CD4-positive, alpha-beta T cell (primary cell): ENCODE measurements at regions not wholly inside any gene's neighbourhood (a gene's known extent, or its start where the extent isn't known, plus 50 kb on each side); places are given as distances from the start of the nearest gene placed in this dataset.
"Not testable (repeated sequence)": the region's sequence is repeated elsewhere in the genome, so short reads cannot be mapped to it uniquely, and the experiment has no call there.

Experiments used
- ATAC-seq: fragments of 200-7000 bp; cut with Tn5 transposase; one replicate; pipeline ENCODE4 v1.10.0; 2022; ENCODE audit warnings: mild to moderate bottlenecking; ENCODE audit not compliant: poor library complexity
- CTCF ChIA-PET: fragments of 350-600 bp; sonication (Branson Sonifier 250); formaldehyde crosslinking; loops from one replicate; lab custom pipeline; 2021; ENCODE audit warnings: antibody characterized with exemption, inconsistent platforms; lab: Charles Lee
- POLR2A ChIA-PET: fragments of 350-600 bp; sonication (Branson Sonifier 250); formaldehyde crosslinking; loops from one replicate; lab custom pipeline; 2021; ENCODE audit warnings: antibody characterized with exemption, inconsistent platforms; lab: Charles Lee
- DNase-seq, 14 experiments: peaks; one replicate each; pipeline ENCODE4 v3.0.0-alpha.2; 2013 to 2020; ENCODE audit warnings: mixed read lengths in 2 of 14
- H3K27ac ChIP-seq, 2 donors: one replicate each; pipeline versions ENCODE4 v1.5.1 to v1.7.0; 2013; ENCODE audit warnings: low read length in 2 of 2, low read depth in 1 of 2, mild to moderate bottlenecking in 1 of 2
- H3K27me3 ChIP-seq, 2 experiments: 1 replicate in 1 of 2; 2 replicates in 1 of 2; pipeline versions ENCODE4 v1.6.1 to v1.7.0; 2013; ENCODE audit warnings: low read length in 2 of 2, control low read depth in 1 of 2, mild to moderate bottlenecking in 1 of 2, moderate library complexity in 1 of 2; ENCODE audit not compliant: insufficient read depth in 2 of 2, control insufficient read depth in 1 of 2
- H3K36me3 ChIP-seq: one replicate; pipeline ENCODE4 v1.6.1; 2013; ENCODE audit warnings: low read length, control low read depth; ENCODE audit not compliant: insufficient read depth
- H3K4me1 ChIP-seq: one replicate; pipeline ENCODE4 v1.6.1; 2013; ENCODE audit warnings: low read length, control low read depth; ENCODE audit not compliant: insufficient read depth
- H3K4me3 ChIP-seq: one replicate; pipeline ENCODE4 v1.5.1; 2013; ENCODE audit warnings: mild to moderate bottlenecking, low read length, moderate library complexity
- H3K9me3 ChIP-seq, 2 experiments: 1 replicate in 1 of 2; 2 replicates in 1 of 2; pipeline versions ENCODE4 v1.6.1 to v1.7.0; 2013; ENCODE audit warnings: low read length in 2 of 2, mild to moderate bottlenecking in 2 of 2, control low read depth in 1 of 2, moderate library complexity in 1 of 2; ENCODE audit not compliant: control insufficient read depth in 1 of 2, insufficient read depth in 1 of 2
- H3K27ac Mint-ChIP-seq: one replicate; pipeline ENCODE4 v1.8.0; 2020; ENCODE audit warnings: mixed read lengths
- H3K27me3 Mint-ChIP-seq: one replicate; pipeline ENCODE4 v1.8.0; 2021; ENCODE audit warnings: mixed read lengths
- H3K36me3 Mint-ChIP-seq: one replicate; pipeline ENCODE4 v1.8.0; 2021; ENCODE audit warnings: low read depth, mixed read lengths
- H3K4me1 Mint-ChIP-seq: one replicate; pipeline ENCODE4 v1.8.0; 2021; ENCODE audit warnings: low read depth, mixed read lengths
- H3K4me3 Mint-ChIP-seq: one replicate; pipeline ENCODE4 v1.8.0; 2020; ENCODE audit warnings: mild to moderate bottlenecking, mixed read lengths
- H3K9me3 Mint-ChIP-seq: one replicate; pipeline ENCODE4 v1.8.0; 2020; ENCODE audit warnings: mixed read lengths
- CTCF ChIP-seq: fragments of 200-600 bp; IDR thresholded peaks from one replicate; pipeline ENCODE4 v1.8.0; 2022; ENCODE audit warnings: antibody characterized with exemption, mild to moderate bottlenecking
- intact Hi-C, 2 experiments: fragments of 100-400 bp; cut with DNase I in 1 of 2; cut with micrococcal nuclease in 1 of 2; formaldehyde crosslinking; loops; one replicate each; pipeline versions ENCODE4 v1.15.1 to v1.9.0; 2023 to 2025; cut with DNase I, micrococcal nuclease

GRCh38 chr11:63313198-63313597, 56.4 kb upstream of the SLC22A9 start:
- H3K4me3 Mint-ChIP-seq, H3K9me3 Mint-ChIP-seq, H3K27ac Mint-ChIP-seq, intact Hi-C loops, H3K4me1 Mint-ChIP-seq, ATAC-seq, H3K4me1 ChIP-seq, H3K4me3 ChIP-seq, DNase-seq, H3K27me3 ChIP-seq, POLR2A ChIA-PET, H3K27ac ChIP-seq, H3K36me3 ChIP-seq, H3K36me3 Mint-ChIP-seq, CTCF ChIA-PET: not testable (repeated sequence)
- H3K27me3 Mint-ChIP-seq: peaks cover 52% of the 10 kb centered on the region
- peaks cover 17 to 20% of the 10 kb centered on the region in 2 experiments for H3K9me3 ChIP-seq

DNA sequence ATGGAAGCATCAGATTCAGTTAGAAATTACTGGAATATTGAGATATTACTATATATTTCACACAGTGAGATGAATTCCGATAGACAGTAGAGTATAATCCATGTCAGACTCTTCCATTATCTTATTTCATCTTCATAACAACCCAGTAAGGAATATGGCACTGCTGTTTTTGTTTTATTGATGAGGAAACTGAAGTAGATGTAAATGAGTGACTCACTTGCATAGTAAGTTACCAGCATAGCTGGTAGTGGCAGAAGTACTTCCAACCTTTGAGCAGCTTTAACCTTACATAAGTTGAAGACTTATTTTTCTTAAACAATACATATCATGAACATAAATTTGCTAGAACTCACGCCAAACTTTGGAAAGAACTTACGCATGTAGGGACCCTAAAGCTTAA, 54.9 kb upstream of the SLC22A25 start:
- Mint-ChIP-seq H3K36me3 (no peaks in the 10 kb centered on the region), H3K9me3 (peaks cover 2% of the 10 kb centered on the region), H3K27me3 (peaks cover 54% of the 10 kb centered on the region), H3K4me3 (no peak overlapping the region), H3K4me1 (no peaks in the 10 kb centered on the region), H3K27ac (no peak overlapping the region)
- ATAC-seq (no peak), DNase-seq (no peak)
- TF ChIP-seq CTCF: no peak
- intact Hi-C loops: no loop called here
- Histone ChIP-seq H3K36me3 (no peaks in the 10 kb centered on the region), H3K27ac (no peak overlapping the region), H3K4me1 (no peaks in the 10 kb centered on the region), H3K4me3 (no peak overlapping the region), H3K9me3 (peaks cover 0 to 6% of the 10 kb centered on the region in 2 experiments), H3K27me3 (peaks cover 3 to 5% of the 10 kb centered on the region in 2 experiments)
- ChIA-PET POLR2A (no interaction called here), CTCF (no interaction called here)
